ENCODE measurements at regions not wholly inside any gene's neighbourhood (a gene's known extent, or its start where the extent isn't known, plus 50 kb on each side); places are given as distances from the start of the nearest gene placed in this dataset.

DNA sequence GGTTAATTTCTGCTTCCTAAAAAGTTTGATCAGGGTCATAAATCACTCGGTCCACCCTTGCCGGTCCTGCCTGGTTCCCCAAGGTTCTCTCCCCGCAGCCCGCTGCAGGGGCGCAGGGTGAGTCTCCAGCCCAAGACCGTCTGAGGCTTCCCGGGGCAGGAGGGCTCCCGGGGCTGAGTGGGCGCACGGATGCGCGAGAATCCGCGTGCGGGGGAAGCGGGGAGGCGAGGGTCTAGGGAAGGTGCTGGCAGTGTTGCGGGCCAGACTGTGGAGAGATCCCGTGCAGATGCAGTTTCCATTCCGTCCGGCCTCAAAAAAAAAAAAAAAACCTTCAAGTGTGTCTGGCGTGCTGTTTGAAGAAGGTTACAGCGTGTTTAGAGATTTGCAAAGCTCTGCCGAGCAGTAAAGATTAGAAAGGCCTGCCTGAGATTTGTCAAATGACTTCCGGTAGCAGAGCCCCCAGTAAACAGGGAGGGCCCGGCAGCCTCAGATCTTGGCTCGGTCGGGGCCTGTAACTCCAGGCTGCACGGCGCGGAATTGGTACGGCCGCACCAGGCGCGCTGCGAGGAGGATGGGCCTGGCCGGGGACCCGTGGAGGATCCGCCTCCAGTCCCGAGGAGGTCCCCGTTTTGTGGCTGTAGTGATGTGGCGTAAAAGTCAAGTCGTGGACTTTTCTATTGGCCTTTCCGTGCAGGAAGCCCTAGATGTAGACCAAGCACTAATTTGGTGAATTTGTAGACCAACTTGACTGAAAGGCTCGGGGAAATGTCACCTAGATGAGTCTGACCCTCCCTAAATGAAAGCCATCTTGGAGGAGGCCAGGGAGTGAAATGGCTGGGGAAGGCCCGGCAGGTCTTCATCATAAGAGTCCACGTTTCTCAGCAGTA lies 293.2 kb upstream of the NFE2L3 start:
- no peak for DNase-seq (ENCODE audit: low read depth, low spot score)

DNA sequence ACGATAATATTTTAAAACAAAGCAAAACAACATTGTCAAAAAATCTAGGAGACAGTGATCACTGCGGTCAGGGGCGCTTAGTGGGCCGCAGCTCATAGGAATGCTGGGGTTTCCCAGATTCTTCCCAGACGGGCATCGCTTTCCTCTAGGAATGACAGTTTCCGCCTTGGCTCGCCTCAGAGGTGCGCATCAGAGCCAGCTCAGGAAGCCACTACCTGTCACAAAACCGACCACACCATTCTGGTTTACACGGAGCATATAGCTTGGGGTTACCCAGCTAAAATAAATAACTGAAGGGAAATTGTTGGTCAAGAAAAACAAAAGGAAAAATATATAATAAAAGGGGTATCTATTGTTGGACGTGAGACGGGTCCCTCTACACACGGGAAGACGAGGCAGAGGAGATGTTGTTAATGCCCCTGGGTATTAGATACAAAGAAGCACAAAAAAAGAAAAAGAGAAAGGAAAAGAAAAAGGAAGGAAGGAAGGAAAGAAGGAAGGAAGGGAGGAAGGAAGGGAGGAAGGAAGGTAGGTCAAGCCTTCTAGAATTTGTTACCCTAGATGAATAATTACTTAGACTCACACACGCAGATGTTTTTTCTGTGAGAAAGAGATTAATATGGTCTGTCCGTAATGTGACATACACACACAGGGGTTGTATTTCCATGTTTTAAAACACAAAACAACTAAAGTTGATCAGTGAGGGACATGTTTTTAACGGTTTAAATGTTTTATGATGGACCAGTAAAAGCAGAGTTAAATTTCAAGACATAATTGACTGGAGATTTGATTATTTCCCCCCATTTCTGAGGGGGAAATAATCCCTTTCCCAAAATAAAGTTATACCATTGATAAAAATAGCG lies 292.4 kb upstream of the NFE2L3 start:
- DNase-seq (ENCODE audit: low read depth, low spot score): no peak

DNA sequence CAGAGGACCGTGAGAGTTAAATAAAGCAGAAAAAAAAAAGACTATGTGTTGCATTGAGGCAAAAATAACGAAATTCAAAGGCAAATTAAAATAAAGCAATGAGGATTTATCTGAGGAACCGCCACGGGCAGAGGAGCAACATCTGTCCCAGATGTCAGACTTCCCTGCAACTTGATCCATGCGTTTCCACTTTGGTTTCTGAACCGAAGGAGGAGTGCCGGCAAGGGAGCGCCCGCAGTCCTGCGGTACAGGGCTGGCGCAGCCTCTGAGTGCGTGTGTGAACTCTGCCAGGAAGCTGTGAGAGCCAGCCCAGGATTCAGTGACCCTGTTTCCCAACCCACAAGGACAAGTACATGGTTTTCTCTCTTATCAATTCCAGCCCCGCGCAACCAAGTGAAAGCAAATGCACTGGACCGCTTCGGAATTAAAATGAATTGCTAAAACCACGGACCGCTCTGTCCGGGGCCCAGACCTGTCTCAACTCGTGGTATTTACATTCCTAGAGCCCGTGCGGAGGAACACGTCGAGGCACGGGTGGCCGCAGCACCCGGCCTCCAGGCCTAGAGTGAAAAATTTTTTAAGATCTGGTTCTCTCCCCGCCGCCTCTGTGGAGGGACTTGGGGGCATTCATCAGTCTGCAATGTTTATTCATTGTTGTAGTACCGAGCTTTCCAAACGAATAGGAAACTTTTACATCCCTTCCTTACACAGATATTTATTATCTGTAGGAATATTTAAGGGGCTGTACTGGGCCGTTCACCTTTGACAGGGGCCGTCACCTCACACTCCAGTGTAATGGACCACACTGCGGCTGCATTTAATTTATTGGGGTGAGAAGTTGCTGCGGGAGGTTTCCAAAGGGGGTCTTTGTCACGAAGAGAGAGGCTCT lies 291.5 kb upstream of the NFE2L3 start:
- no peak for DNase-seq (ENCODE audit: low read depth, low spot score)

DNA sequence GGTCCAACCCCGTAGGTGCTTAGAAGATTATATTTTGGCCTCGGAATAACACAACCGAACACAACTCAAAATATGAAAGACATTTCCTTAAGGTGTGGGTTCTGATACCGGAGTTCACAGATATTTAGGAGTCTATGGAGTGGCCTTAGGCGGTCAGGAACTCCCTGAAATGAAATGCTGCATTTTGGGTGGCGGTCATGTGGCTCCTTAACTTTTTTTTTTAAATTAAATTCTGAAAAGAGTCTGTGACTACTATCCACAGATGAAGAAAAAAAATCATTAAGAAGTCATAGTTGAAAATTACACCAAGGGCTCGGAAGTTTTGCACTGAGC lies 290.9 kb upstream of the NFE2L3 start:
- DNase-seq (ENCODE audit: low read depth, low spot score): no peak

DNA sequence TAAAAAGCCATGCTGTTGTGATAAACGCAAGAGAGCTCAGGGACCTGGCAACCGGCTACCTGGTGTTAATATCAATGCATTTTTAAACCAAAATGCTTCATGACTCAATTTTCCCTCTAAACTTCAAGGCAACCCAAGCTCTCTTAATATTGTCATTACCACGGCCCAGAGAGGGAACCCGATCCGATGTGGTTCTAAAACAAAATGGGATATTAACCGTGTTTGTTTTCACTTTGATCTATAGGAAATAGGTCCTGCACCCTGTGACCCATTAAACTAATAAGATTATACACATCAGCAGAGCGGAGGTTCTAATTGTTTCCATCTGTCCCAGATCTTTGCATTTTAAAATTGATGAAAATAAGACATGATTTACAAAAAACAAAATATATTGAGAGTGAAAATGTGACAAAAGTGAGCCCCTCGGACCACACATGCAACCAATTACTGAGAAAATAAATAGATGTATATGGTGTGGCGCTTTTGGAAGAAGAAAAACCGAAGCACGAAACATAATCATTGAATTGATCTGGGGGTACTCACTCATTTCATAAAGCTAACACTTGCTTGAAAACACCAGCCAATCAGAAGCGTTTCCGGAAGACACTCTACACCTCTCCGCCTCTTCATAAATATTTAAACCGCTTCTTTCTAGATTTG lies 290.3 kb upstream of the NFE2L3 start:
- no peak for DNase-seq (ENCODE audit: low read depth, low spot score)

DNA sequence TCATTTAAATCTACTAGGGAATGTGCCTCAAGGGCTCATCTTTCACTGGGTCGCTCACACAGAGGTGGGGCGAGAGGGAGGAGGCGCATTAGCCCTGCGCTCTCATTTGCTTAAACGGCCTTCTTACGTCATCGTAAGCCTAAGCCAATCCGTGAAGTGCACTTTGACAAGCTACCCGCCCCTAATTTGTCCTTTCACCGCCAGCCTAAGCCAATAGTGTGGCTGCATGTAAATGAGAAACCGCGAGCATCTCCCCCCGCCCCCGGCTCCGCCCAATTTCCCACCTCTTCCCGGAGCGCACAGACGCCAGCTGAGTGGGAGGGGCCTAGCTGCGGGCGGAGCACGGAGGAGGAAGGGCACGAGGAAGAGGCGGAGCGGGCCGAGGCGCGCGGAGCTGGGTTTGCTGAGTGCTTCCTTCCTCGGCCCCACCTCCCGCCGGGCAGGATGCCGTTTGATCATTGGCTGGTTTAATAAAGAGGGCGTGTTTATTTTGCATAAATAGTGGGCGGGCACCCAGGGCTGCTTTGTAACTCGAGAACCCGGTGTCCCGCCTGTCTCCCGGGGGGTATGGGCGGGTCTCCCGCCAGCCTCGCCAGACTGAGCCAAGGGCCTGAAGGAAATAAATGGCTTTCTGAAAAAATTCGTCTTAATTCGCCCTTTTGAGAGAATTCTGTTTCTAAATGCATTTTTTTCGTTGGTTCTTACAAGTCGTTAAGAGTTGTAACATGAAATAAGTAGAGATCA lies 289.6 kb upstream of the NFE2L3 start:
- DNase-seq (ENCODE audit: low read depth, low spot score): peak; percentile 100

DNA sequence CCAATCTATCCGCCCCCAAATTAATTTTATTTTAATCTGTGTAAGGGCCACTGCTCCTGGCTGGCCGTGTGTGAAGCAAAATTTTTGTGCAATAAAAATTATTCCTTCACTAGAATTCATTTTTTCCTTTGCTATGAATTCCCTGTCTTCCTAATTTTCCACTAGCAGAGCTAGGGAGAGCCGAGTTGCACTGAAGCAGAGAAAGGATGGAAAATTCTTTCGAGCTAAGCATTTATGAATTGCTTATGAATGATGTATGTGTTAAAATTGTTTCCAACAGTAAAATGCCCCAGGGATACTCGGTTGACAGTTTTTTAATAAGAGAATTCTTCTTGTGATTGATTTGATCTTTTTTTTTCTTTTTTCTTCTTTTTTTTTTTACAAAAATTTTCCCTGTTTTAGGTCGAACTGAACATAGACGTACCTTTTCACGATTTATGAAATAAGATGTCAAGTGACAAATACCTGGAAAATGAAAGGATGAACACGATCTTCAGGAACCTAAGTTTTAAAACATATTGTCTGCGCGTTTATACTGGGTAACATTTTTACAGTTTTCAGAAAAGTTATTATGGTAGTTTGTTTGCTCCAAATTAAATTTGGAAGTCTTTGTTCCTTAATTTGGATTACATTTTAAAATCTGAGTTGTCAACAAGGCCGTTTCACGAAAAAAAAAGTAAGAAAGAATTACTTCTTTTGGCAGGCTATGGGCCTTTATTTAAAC lies 288.8 kb upstream of the NFE2L3 start:
- no peak for DNase-seq (ENCODE audit: low read depth, low spot score)

DNA sequence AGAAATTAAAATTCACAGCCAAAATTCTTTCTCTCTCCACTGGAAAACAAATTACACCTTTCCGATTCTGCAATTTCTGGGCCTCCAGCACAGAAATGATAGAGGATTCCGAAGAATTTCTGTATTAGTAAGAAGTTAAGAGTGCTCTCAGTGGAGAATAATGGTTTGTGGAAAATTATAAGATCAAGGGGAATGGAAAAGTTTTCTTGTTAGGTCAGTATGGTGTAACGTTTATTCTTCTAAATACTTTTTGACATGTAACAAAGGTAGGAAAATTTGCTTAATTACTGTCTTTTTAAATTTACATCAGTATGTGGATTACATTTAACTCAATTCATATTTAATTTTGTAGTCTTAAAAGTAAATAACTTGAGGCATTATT lies 288.3 kb upstream of the NFE2L3 start:
- DNase-seq (ENCODE audit: low read depth, low spot score): no peak

DNA sequence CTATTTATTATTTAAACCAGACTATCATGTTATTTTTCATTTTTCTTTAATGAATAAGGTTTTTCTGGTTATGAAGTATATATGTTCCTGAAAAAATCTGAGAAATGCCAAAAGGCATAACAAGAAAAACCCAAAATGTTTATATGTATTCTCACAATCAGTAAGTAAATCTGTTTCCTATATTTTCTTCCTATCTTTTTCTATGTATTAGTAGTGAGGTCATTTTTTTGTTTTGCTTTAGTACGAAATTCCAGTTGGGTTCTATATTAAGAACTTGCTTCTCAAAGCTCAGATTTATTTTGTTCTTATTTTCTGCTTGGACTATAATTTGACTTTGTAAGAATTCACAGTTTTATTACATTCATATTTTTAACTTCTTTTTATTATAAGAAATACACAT lies 287.5 kb upstream of the NFE2L3 start:
- no peak for DNase-seq (ENCODE audit: low read depth, low spot score)

DNA sequence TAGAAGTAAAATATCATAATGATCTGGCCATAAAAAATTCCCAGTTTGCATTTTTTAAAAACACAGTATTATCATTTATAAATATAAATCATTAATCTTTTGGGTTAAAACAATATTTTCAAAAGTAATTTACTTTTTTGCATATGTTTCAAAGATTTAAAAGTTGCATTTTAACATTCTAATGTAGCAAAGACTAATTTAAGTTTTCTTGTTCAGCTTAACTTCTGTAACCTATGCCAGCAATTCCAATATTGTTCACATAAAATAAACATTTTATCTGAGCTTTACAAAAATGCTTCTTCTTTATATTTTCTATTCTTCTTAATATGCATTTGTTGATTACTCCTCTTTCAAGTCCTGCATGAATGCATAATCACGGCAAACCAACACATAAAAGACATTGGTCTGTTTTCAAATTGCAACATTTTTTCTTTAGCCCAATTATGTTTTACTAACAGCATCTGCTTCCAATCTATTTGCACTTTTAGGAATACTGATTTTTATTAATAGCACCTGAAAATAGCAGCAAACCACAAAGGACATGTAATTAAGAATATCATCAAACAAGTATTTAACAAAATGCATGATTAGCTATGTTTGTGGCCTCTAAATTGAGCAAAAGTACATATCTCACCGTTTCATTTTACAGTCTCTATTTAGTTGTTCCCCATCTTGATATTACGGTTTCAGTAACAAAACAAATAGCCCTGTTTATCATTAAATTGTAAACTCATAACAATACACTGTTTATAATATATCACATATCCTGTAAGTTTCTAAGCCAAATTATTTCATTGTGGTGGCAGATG lies 286.9 kb upstream of the NFE2L3 start:
- no peak for DNase-seq (ENCODE audit: low read depth, low spot score)

DNA sequence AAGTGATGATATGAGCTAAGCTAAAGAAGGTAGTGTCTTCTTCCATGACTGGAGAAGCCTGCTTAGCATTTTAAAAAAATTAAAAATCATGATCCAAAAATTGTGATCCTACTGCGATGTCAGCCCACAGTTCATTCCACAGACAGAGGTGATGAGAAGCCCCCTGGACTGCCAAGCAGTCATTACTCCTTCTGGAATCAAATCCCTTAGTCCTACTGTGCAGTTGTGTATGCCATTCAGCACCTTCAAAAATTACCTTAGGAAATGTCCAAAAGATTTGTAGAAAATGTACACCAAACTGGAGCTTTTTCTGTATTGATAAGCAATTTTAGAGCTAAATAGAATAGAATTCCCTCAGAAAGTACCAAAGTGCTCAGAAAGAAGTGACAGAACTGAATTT lies 283.5 kb upstream of the NFE2L3 start:
- no peak for DNase-seq (ENCODE audit: low read depth, low spot score)

DNA sequence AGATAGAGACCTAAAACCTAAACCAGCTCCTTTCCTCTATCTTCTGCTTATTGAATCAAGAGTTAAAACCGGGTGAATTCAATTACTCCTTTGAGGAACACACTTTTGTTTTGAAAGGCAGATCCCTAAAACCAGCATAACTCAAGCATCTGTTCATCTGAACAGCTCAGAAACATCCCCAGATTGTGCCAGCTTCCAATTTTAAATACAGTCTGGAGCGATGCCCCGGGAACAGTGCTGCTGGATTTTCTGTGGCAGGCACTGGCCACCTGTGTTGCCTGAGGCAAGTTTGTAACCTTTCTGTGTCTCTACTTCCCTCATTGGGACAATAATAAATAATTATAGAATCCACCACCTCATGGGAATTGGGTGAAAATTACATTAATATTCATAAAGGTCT lies 281.4 kb upstream of the NFE2L3 start:
- DNase-seq (ENCODE audit: low read depth, low spot score): no peak

DNA sequence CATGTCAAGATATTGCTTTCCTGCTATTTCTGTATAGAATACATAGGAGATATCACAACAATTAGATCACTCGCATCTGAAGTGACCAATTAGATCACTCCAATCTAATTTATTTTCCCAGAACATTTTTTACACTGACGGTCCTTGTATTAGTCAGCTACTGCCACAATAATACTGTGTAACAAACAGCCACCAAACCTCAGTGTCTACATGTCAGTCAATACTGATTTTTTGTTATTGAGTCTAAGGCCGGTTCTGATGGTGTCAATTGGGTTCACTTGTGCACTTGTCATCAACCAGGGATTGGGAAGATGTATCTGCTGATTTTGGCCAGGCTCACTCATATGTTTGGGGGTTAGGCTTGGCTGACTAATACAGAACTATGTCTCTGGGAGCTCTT lies 275.9 kb upstream of the NFE2L3 start:
- no peak for DNase-seq (ENCODE audit: low read depth, low spot score)

DNA sequence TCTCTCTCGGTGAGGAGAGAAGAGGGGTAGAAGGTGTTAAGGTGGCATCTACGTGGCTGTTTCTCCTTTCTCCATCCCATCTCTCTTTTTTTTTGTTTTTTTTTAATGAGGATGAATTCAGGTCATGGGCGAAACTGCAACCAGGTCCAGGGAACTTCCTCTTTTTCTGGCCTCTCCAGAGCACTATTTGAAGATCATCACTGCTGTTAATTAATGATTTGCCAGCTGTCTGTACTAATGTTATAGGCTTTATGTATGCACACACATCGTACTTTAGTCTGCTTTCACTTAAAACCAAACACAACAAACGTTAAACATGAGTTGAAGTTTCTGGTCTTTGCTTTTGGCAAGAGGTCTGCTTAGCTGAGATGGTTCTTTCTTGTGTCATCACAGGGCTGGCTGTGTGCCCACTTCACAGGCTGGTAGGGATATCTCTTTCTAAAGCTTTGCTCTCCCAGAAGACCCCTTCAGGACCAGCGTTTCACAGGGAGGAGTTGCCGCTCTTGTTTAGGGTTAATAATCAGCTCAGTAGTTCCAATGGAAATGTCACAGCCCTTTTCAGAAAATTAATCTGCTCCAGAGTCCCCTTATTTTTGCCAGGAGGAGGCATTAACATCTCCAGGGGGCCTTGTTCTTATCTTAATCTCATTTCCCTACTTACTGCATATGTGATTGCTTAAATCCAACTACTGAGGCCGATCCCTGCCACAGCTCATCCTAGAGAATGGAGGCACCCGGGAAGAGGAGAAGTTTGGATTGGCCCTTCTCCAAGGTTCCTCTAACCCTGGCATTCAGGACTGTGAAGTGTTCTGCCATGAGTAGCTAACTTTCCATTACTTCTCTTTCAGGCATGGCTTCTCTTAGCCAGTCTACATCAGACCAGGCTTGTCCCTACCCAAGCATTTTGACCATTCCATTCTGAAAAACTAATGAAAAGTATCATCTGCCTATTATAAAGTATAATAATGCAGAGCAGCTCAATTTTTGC lies 273.9 kb upstream of the NFE2L3 start:
- no peak for DNase-seq (ENCODE audit: low read depth, low spot score)

DNA sequence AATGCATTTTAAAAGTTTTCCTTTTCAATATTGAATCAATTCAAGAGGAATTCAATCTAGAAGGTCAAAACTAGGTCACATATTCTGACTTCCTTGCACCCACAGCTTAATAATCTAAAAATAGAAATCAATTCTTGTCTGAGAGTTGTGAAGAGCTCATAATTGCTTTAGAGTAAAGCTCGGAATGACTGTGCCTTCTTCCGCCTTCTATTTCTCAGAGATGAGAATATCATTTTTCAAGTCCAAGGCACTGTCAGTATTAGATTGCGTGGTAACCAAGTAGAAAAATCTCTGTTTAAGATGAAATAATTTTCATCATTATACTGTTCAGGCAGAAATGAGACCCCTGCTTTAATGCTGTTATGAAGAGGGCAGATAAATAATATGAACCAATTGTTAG lies 272.2 kb upstream of the NFE2L3 start:
- DNase-seq (ENCODE audit: low read depth, low spot score): no peak

DNA sequence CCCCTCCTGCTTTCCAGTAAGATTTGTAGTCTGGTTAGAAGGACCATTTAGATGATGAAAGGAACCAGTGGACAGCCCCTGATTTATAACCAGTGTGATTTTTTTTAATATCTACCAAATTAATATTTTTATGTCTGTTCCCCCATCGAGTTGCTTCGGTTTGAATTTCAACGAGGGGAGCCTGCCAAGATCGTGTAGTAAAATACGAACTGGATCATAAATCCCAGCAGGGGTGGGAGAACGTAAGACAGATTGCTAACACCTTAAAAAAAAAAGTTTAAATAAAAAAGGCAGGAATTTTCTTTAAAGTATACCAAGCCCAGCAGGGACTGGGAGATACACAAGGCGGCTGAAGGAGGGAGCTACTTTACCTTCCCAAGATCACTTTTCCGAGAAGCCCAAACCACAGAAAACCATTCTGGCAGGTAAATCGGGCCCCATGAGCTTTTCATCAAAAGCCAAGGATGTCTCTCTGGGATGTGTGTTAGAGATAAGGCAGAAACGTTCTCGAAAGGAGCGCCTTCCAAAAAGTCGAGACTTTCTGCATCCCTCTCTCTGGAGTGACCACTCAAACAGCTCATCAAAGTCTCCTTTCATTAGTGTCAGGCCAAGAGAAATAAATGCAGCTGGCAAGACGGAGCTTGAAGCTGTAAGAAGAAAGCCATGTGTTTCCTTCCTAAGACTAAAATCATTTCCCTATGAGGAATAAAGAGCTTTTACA lies 270.5 kb upstream of the NFE2L3 start:
- DNase-seq (ENCODE audit: low read depth, low spot score): no peak

DNA sequence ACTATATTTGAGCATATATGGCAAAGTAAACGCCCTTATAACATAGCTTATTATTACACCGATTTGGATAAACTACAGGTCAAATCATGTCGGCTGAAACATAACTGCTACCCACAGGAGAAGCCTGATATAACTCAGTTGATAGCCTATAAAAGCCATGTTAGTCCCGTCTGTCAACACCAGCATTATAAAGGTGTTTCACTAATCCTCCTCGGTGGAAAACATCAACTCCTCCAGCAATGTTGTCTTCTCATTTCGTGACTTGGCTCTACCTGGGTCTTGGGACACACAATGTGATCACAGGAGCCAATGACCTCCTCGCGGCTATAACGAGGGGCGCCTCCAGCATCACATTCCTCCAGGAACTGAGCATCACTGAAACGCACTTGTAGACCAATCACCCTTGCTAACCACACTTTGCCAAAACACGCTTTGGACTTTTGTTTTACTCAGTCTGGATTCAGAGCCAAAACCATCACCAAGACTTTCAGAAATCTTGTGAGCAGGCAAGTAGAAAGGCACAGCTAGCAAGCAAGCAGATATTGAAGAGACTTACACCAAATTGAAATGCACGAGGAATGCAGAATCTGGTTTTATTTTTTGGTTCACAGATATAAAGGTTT lies 269.7 kb upstream of the NFE2L3 start:
- no peak for DNase-seq (ENCODE audit: low read depth, low spot score)

All from brain pericyte (primary cell).